Parathyroid adenoma (tissue), 2 donors: ENCODE measurements at regions not wholly inside any gene's neighbourhood (a gene's known extent, or its start where the extent isn't known, plus 50 kb on each side); places are given as distances from the start of the nearest gene placed in this dataset.

ENCODE experiments used
- H2AFZ ChIP-seq: fragments of 300-600 bp; sonication (generic); one replicate; pipeline ENCODE4 v1.7.0; 2017; ENCODE audit warnings: antibody characterized with exemption, mild to moderate bottlenecking
- H3K27ac ChIP-seq: fragments of 300-600 bp; sonication (generic); one replicate; pipeline ENCODE4 v1.7.0; 2017
- H3K27me3 ChIP-seq: fragments of 300-600 bp; sonication (generic); one replicate; pipeline ENCODE4 v1.7.0; 2017; ENCODE audit warnings: low read length; ENCODE audit not compliant: control insufficient read depth, insufficient read depth
- H3K36me3 ChIP-seq: fragments of 300-600 bp; sonication (generic); one replicate; pipeline ENCODE4 v1.7.0; 2017; ENCODE audit warnings: low read length; ENCODE audit not compliant: control insufficient read depth, insufficient read depth
- H3K4me1 ChIP-seq: fragments of 300-600 bp; sonication (generic); one replicate; pipeline ENCODE4 v1.7.0; 2017; ENCODE audit warnings: control low read depth
- H3K4me2 ChIP-seq: fragments of 300-600 bp; sonication (generic); one replicate; pipeline ENCODE4 v1.7.0; 2017; ENCODE audit warnings: low read length
- H3K4me3 ChIP-seq: fragments of 300-600 bp; sonication (generic); one replicate; pipeline ENCODE4 v1.7.0; 2017; ENCODE audit warnings: low read depth, low read length
- H3K79me2 ChIP-seq: fragments of 300-600 bp; sonication (generic); one replicate; pipeline ENCODE4 v1.7.0; 2017; ENCODE audit warnings: control low read depth
- H3K9ac ChIP-seq: fragments of 300-600 bp; sonication (generic); one replicate; pipeline ENCODE4 v1.7.0; 2017; ENCODE audit warnings: mild to moderate bottlenecking
- H3K9me3 ChIP-seq: fragments of 300-600 bp; sonication (generic); one replicate; pipeline ENCODE4 v1.7.0; 2017; ENCODE audit warnings: low read length; ENCODE audit not compliant: control insufficient read depth
- CTCF ChIP-seq: fragments of 300-600 bp; sonication (generic); IDR thresholded peaks from one replicate; pipeline ENCODE4 v1.7.0; 2017; ENCODE audit warnings: antibody characterized with exemption, mild to moderate bottlenecking
- donor health status: primary hyperparathyroidism.

DNA sequence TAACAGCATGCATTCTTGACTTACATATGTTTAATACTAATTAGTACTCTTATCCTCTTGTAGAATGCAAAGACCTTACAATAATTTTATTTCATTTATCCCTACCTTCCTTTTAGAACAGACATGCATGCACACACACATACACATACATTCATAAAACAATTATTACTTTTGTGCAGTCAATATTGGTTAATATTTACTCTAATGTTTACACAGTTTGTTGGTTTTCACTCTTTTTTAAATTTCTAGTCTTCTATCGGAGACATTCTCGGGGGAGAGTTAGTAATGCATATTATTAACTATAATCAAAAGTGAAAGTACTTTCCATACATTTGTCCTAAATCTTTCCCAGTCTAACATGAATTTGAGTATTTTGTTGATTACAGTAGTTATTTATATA, 317.7 kb upstream of the DPH6 start:
- no peak overlapping the region for H3K9ac ChIP-seq
- no peaks in the 10 kb centered on the region for H3K9me3 ChIP-seq
- no peak for TF ChIP-seq CTCF
- H3K79me2 ChIP-seq: no peaks in the 10 kb centered on the region
- H3K36me3 ChIP-seq: no peaks in the 10 kb centered on the region
- H3K4me1 ChIP-seq: no peaks in the 10 kb centered on the region
- no peak overlapping the region for H3K27ac ChIP-seq
- H2AFZ ChIP-seq: no peak overlapping the region
- no peak overlapping the region for H3K4me3 ChIP-seq
- H3K4me2 ChIP-seq: no peak overlapping the region
- no peaks in the 10 kb centered on the region for H3K27me3 ChIP-seq

- Histone ChIP-seq H3K9ac (no peak overlapping the region), H3K27ac (no peak overlapping the region), H3K27me3 (no peaks in the 10 kb centered on the region), H3K36me3 (no peaks in the 10 kb centered on the region), H3K9me3 (no peaks in the 10 kb centered on the region), H2AFZ (no peak overlapping the region), H3K79me2 (no peaks in the 10 kb centered on the region), H3K4me2 (no peak overlapping the region), H3K4me1 (no peaks in the 10 kb centered on the region), H3K4me3 (no peak overlapping the region)
- TF ChIP-seq CTCF: no peak
These were observed 321.4 kb upstream of the DPH6 start for GRCh38 chr15:35867356-35867755.

DNA sequence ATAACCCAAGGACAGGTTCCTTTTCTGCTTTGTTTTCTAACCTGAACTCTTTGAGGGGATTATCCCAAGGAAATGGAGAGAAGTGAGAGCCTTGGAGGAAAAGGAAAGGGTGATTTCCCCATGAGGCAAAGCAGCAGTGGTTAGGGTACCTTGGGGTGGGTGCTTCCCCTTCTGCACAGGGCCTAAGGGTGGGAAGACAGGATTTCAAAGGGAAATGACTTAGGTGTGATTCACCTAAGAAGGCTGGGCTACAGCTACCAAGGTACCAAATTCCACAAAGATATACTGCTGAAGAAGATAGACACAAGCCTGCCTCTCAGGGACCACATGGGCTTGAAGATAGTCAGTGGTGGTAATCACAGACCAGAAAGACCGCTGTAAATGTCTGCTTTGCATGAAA, 325.3 kb upstream of the DPH6 start:
- Histone ChIP-seq H3K36me3 (no peaks in the 10 kb centered on the region), H3K9me3 (no peaks in the 10 kb centered on the region), H3K27ac (no peak overlapping the region), H3K27me3 (no peaks in the 10 kb centered on the region), H3K4me2 (no peak overlapping the region), H3K4me1 (no peaks in the 10 kb centered on the region), H3K9ac (no peak overlapping the region), H3K79me2 (no peaks in the 10 kb centered on the region), H3K4me3 (no peak overlapping the region), H2AFZ (no peak overlapping the region)
- TF ChIP-seq CTCF: no peak

DNA sequence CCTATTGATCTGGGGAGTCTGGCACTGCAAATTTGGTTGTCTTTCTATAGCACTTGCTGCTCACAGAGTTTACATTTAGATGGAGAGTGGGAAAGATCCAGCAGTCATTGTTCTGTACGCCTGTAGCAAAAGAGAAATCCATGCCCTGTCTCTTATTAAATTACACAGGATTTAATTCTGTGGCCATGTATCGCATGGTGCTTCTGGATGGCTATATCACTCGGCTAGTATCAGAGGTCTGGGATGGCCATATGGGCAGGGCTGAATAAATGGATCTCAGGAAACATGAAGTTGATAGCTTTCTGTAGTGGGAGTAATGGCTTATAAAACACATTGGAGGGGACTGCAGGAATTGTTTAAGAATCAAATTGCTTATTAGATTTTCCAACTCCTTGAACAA, 325.8 kb upstream of the DPH6 start:
- Histone ChIP-seq H3K4me1 (no peaks in the 10 kb centered on the region), H3K9ac (no peak overlapping the region), H3K27ac (no peak overlapping the region), H3K9me3 (no peaks in the 10 kb centered on the region), H3K4me2 (no peak overlapping the region), H3K79me2 (no peaks in the 10 kb centered on the region), H3K27me3 (no peaks in the 10 kb centered on the region), H2AFZ (no peak overlapping the region), H3K36me3 (no peaks in the 10 kb centered on the region), H3K4me3 (no peak overlapping the region)
- TF ChIP-seq CTCF: no peak

DNA sequence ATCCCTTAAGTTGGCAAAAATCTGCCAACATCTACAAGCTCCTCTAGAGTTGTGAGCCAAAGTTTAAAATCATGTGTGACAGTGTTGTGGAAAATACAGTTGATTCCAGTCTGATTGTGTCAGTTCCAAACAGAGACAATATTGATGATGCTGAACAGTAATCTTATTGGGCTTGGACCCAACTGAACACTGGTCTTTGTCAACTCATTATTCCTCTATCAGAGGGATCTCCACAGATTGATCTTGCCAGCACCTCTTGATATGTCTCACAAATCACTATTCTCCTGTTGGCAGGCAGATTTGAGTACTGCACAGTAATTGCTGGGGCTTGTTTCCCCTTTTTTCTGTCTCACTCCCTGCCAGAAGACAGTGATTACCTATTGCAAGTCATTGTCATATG, 326.6 kb upstream of the DPH6 start:
- Histone ChIP-seq H3K79me2 (no peaks in the 10 kb centered on the region), H3K4me2 (no peak overlapping the region), H3K9ac (no peak overlapping the region), H3K27ac (no peak overlapping the region), H2AFZ (no peak overlapping the region), H3K36me3 (no peaks in the 10 kb centered on the region), H3K9me3 (no peaks in the 10 kb centered on the region), H3K4me3 (no peak overlapping the region), H3K27me3 (no peaks in the 10 kb centered on the region), H3K4me1 (no peaks in the 10 kb centered on the region)
- no peak for TF ChIP-seq CTCF
